GM19240 (cell line): ENCODE measurements at regions not wholly inside any gene's neighbourhood (a gene's known extent, or its start where the extent isn't known, plus 50 kb on each side); places are given as distances from the start of the nearest gene placed in this dataset.

Experiments
- DNase-seq: peaks from one replicate; pipeline ENCODE4 v3.0.0; 2011; ENCODE audit warnings: low spot score; ENCODE audit not compliant: insufficient read length

GRCh38 chr3:95894820-95895219 lies 919.6 kb upstream of the EPHA6 start:
- no peak for DNase-seq

- DNase-seq: no peak
These were observed 914.9 kb upstream of the EPHA6 start for GRCh38 chr3:95899494-95899893.

GRCh38 chr3:95899911-95900310 lies 914.5 kb upstream of the EPHA6 start:
- DNase-seq: no peak

GRCh38 chr3:95901948-95902347 lies 912.4 kb upstream of the EPHA6 start:
- DNase-seq: no peak

- DNase-seq: no peak
These were observed 909.2 kb upstream of the EPHA6 start for GRCh38 chr3:95905182-95905581.

GRCh38 chr3:95911767-95912166 lies 902.6 kb upstream of the EPHA6 start:
- DNase-seq: no peak

- no peak for DNase-seq
These were observed 890.7 kb upstream of the EPHA6 start for GRCh38 chr3:95923496-95924210.

- no peak for DNase-seq
These were observed 887.4 kb upstream of the EPHA6 start for GRCh38 chr3:95926904-95927501.

GRCh38 chr3:95934181-95934580 lies 880.2 kb upstream of the EPHA6 start:
- no peak for DNase-seq

GRCh38 chr3:95939235-95939809 lies 875.1 kb upstream of the EPHA6 start:
- DNase-seq: no peak

- DNase-seq: no peak
These were observed 848.6 kb upstream of the EPHA6 start for GRCh38 chr3:95965704-95966336.

GRCh38 chr3:95971573-95971972 lies 842.8 kb upstream of the EPHA6 start:
- no peak for DNase-seq

GRCh38 chr3:95994338-95994737 lies 820.1 kb upstream of the EPHA6 start:
- no peak for DNase-seq

- DNase-seq: no peak
These were observed 813.4 kb upstream of the EPHA6 start for GRCh38 chr3:96000966-96001365.

- no peak for DNase-seq
These were observed 806.7 kb upstream of the EPHA6 start for GRCh38 chr3:96007650-96008195.

- no peak for DNase-seq
These were observed 801.5 kb upstream of the EPHA6 start for GRCh38 chr3:96012939-96013338.

- DNase-seq: no peak
These were observed 796.8 kb upstream of the EPHA6 start for GRCh38 chr3:96017556-96017955.

- DNase-seq: no peak
These were observed 791.7 kb upstream of the EPHA6 start for GRCh38 chr3:96022676-96023075.

GRCh38 chr3:96027718-96028117 lies 786.7 kb upstream of the EPHA6 start:
- no peak for DNase-seq

- DNase-seq: no peak
These were observed 774.8 kb upstream of the EPHA6 start for GRCh38 chr3:96039632-96040031.

GRCh38 chr3:96059301-96059700 lies 755.1 kb upstream of the EPHA6 start:
- no peak for DNase-seq

- DNase-seq: no peak
These were observed 745.3 kb upstream of the EPHA6 start for GRCh38 chr3:96069065-96069464.
